OCI-LY7 (cell line): ENCODE measurements at regions not wholly inside any gene's neighbourhood (a gene's known extent, or its start where the extent isn't known, plus 50 kb on each side); places are given as distances from the start of the nearest gene placed in this dataset.

ENCODE experiments used
- CTCF ChIP-seq: fragments of 200-600 bp; sonication (generic); conservative IDR thresholded peaks from 2 replicates; pipeline ENCODE4 v1.5.1; 2014; ENCODE audit warnings: mild to moderate bottlenecking, antibody characterized with exemption, low read length, moderate library complexity, mixed read lengths
- EZH2phosphoT487 ChIP-seq: fragments of 200-600 bp; sonication (generic); IDR thresholded peaks from 2 replicates; pipeline ENCODE4 v1.6.1; 2018; ENCODE audit warnings: low read depth, borderline replicate concordance, mild to moderate bottlenecking, mixed run types, antibody characterized with exemption, low read length, moderate library complexity, mixed read lengths

- no peak for TF ChIP-seq CTCF
- no peak for TF ChIP-seq EZH2phosphoT487
Observed at GRCh38 chr2:15807418-15808203, 132.7 kb upstream of the MYCN start.
